ENCODE measurements at regions not wholly inside any gene's neighbourhood (a gene's known extent, or its start where the extent isn't known, plus 50 kb on each side); places are given as distances from the start of the nearest gene placed in this dataset.

GRCh38 chr13:80038371-80038770 lies 302.6 kb downstream of the SPRY2 start:
- no peaks in the 10 kb centered on the region for H4K20me1 ChIP-seq (replicated peaks; ENCODE audit: insufficient read depth)
- Mint-ChIP-seq H3K9me3 (no peaks in the 10 kb centered on the region), H3K4me1 (no peaks in the 10 kb centered on the region; the same call in 1 of the 3 replicates), H3K36me3 (ENCODE audit: low read depth) (no peaks in the 10 kb centered on the region), H3K27me3 (ENCODE audit: insufficient read depth, low read depth, poor library complexity) (peaks cover under 1% of the 10 kb centered on the region), H3K4me3 (no peak overlapping the region), H3K27ac (no peak overlapping the region)
- no peaks in the 10 kb centered on the region for H3K79me2 ChIP-seq (replicated peaks; ENCODE audit: insufficient read depth)
- no peaks in the 10 kb centered on the region for H3K36me3 ChIP-seq (ENCODE audit: insufficient read depth)
- no peak for ATAC-seq
- no peak overlapping the region for H3K4me2 ChIP-seq
- no peak overlapping the region for H3K27ac ChIP-seq (ENCODE audit: low read depth)
- H3K27me3 ChIP-seq (ENCODE audit: insufficient read depth): no peaks in the 10 kb centered on the region
- no peaks in the 10 kb centered on the region for H3K4me1 ChIP-seq (ENCODE audit: insufficient read depth)
- H3K9me2 ChIP-seq (ENCODE audit: insufficient read depth): 0 out of 2 replicates have a peak, but pooled peaks cover 6% of the 10 kb centered on the region
- no peak for DNase-seq (ENCODE audit: low spot score)
- no peak for TF ChIP-seq ZNF462 (CRISPR knock-in tag; IDR thresholded peaks at IDR 0.05)
- TF ChIP-seq EZH2phosphoT487 (IDR thresholded peaks at IDR 0.05; ENCODE audit: unreplicated experiment): no peak
- TF ChIP-seq ETS1 (IDR thresholded peaks at IDR 0.05): no peak
- no peak for TF ChIP-seq ZNF114 (CRISPR knock-in tag; IDR thresholded peaks at IDR 0.05)
- TF ChIP-seq STAT1 (IDR thresholded peaks at IDR 0.05; ENCODE audit: unreplicated experiment): no peak
- no peak for TF ChIP-seq JUNB (IDR thresholded peaks at IDR 0.05; ENCODE audit: unreplicated experiment)
- no peak for TF ChIP-seq EZH2 (IDR thresholded peaks at IDR 0.05; ENCODE audit: low read depth, unreplicated experiment)
- TF ChIP-seq POLR2AphosphoS5 (IDR thresholded peaks at IDR 0.05; ENCODE audit: low read depth): no peak
- TF ChIP-seq CREB1 (CRISPR knock-in tag; IDR thresholded peaks at IDR 0.05; ENCODE audit: low read depth): no peak
- no peaks in the 10 kb centered on the region for H3F3A ChIP-seq (replicated peaks; ENCODE audit: low read depth)
- no peak overlapping the region for H2AFZ ChIP-seq
- no peak overlapping the region for H3K4me3 ChIP-seq

Data from GM23338 (cell line).